Naive thymus-derived CD4-positive, alpha-beta T cell (primary cell): ENCODE measurements at regions not wholly inside any gene's neighbourhood (a gene's known extent, or its start where the extent isn't known, plus 50 kb on each side); places are given as distances from the start of the nearest gene placed in this dataset.

Source experiments
- ATAC-seq: fragments of 150-1000 bp; cut with Tn5 transposase; 2 replicates; pipeline ENCODE4 v1.10.0; 2021; ENCODE audit warnings: mild to moderate bottlenecking, moderate library complexity
- CTCF ChIA-PET: fragments of 350-600 bp; sonication (Branson Sonifier 250); formaldehyde crosslinking; loops from one replicate; lab custom pipeline; 2021; ENCODE audit warnings: antibody characterized with exemption; lab: Charles Lee
- POLR2A ChIA-PET: fragments of 350-600 bp; sonication (Branson Sonifier 250); formaldehyde crosslinking; loops from one replicate; lab custom pipeline; 2021; ENCODE audit warnings: antibody characterized with exemption, inconsistent platforms; lab: Charles Lee
- DNase-seq, 9 donors: peaks; one replicate each; pipeline versions ENCODE4 v3.0.0 to v3.0.0-alpha.2; 2020 to 2022; ENCODE audit warnings: mixed read lengths in 1 of 9
- H3K27ac ChIP-seq: one replicate; pipeline ENCODE4 v1.7.0; 2013; ENCODE audit warnings: mild to moderate bottlenecking, low read depth, low read length, moderate library complexity
- H3K27me3 ChIP-seq, 2 donors: one replicate each; pipeline ENCODE4 v1.7.0; 2013; ENCODE audit warnings: low read length in 2 of 2, mild to moderate bottlenecking in 2 of 2, moderate library complexity in 2 of 2; ENCODE audit not compliant: control insufficient read depth in 2 of 2, insufficient read depth in 2 of 2
- H3K36me3 ChIP-seq, 3 experiments: 1 replicate in 2 of 3; 2 replicates in 1 of 3; pipeline ENCODE4 v1.7.0; 2013; ENCODE audit warnings: low read length in 3 of 3, mild to moderate bottlenecking in 3 of 3, moderate library complexity in 1 of 3; ENCODE audit not compliant: insufficient read depth in 3 of 3, control insufficient read depth in 2 of 3
- H3K4me1 ChIP-seq, 2 donors: one replicate each; pipeline ENCODE4 v1.7.0; 2013; ENCODE audit warnings: low read length in 2 of 2, mild to moderate bottlenecking in 2 of 2, moderate library complexity in 1 of 2; ENCODE audit not compliant: control insufficient read depth in 2 of 2, insufficient read depth in 2 of 2
- H3K4me3 ChIP-seq: 2 replicates; pipeline ENCODE4 v1.7.0; 2013; ENCODE audit warnings: mild to moderate bottlenecking, low read length
- H3K9me3 ChIP-seq, 3 experiments: 1 replicate in 2 of 3; 2 replicates in 1 of 3; pipeline ENCODE4 v1.7.0; 2013; ENCODE audit warnings: low read length in 3 of 3; ENCODE audit not compliant: control insufficient read depth in 2 of 3
- H3K27ac Mint-ChIP-seq, 9 donors: one replicate each; pipeline ENCODE4 v1.8.0; 2020 to 2022; ENCODE audit warnings: mixed read lengths in 9 of 9, mild to moderate bottlenecking in 8 of 9, moderate library complexity in 5 of 9, inconsistent platforms in 2 of 9
- H3K27me3 Mint-ChIP-seq, 5 donors: one replicate each; pipeline ENCODE4 v1.8.0; 2021 to 2022; ENCODE audit warnings: mixed read lengths in 5 of 5, mild to moderate bottlenecking in 1 of 5
- H3K36me3 Mint-ChIP-seq, 5 donors: one replicate each; pipeline ENCODE4 v1.8.0; 2020 to 2022; ENCODE audit warnings: mixed read lengths in 5 of 5, mild to moderate bottlenecking in 3 of 5, inconsistent platforms in 1 of 5
- H3K4me1 Mint-ChIP-seq, 7 donors: one replicate each; pipeline ENCODE4 v1.8.0; 2020 to 2022; ENCODE audit warnings: mixed read lengths in 7 of 7, mild to moderate bottlenecking in 3 of 7, inconsistent platforms in 1 of 7
- H3K4me3 Mint-ChIP-seq, 10 donors: one replicate each; pipeline ENCODE4 v1.8.0; 2020 to 2022; ENCODE audit warnings: mild to moderate bottlenecking in 10 of 10, mixed read lengths in 10 of 10, moderate library complexity in 6 of 10, inconsistent platforms in 2 of 10
- H3K9me3 Mint-ChIP-seq, 11 donors: one replicate each; pipeline ENCODE4 v1.8.0; 2020 to 2022; ENCODE audit warnings: mixed read lengths in 11 of 11, mild to moderate bottlenecking in 4 of 11, inconsistent platforms in 1 of 11, moderate library complexity in 1 of 11
- intact Hi-C, 2 donors: fragments of 100-400 bp; cut with micrococcal nuclease; formaldehyde crosslinking; loops; one replicate each; pipeline ENCODE4 v1.15.1; 2023

- Mint-ChIP-seq H3K4me3 (no peak overlapping the region), H3K36me3 (peaks cover 0 to 3% (median 0%) of the 10 kb centered on the region in 5 donors), H3K4me1 (peaks cover 0 to 4% (median 0%) of the 10 kb centered on the region in 7 donors), H3K9me3 (peaks cover 0 to 18% (median 12%) of the 10 kb centered on the region in 11 donors), H3K27ac (no peak overlapping the region), H3K27me3 (peaks cover 6 to 24% (median 9%) of the 10 kb centered on the region in 5 donors)
- DNase-seq, result no peak
- CTCF ChIA-PET, result no interaction called here
- no peak for ATAC-seq
- intact Hi-C loops, result no loop called here
- Histone ChIP-seq H3K4me1 (no peaks in the 10 kb centered on the region), H3K27ac (no peak overlapping the region), H3K36me3 (no peaks in the 10 kb centered on the region), H3K27me3 (no peaks in the 10 kb centered on the region), H3K4me3 (no peak overlapping the region), H3K9me3 (no peaks in the 10 kb centered on the region)
- POLR2A ChIA-PET, result no interaction called here
Measured at GRCh38 chr1:209491897-209492296, 91.6 kb upstream of the CAMK1G start.

GRCh38 chr1:209493559-209493958 lies 90.0 kb upstream of the CAMK1G start:
- H3K9me3 ChIP-seq, result no peaks in the 10 kb centered on the region
- H3K27ac ChIP-seq, result no peak overlapping the region
- Mint-ChIP-seq H3K27me3 (peaks cover 8 to 25% (median 10%) of the 10 kb centered on the region in 5 donors), H3K4me1 (peaks cover 0 to 4% (median 0%) of the 10 kb centered on the region in 7 donors), H3K36me3 (peaks cover 0 to 4% (median 0%) of the 10 kb centered on the region in 5 donors), H3K4me3 (no peak overlapping the region), H3K9me3 (peaks cover 0 to 34% (median 14%) of the 10 kb centered on the region in 11 donors), H3K27ac (no peak overlapping the region)
- H3K36me3 ChIP-seq, result no peaks in the 10 kb centered on the region
- no peak overlapping the region for H3K4me3 ChIP-seq
- no peaks in the 10 kb centered on the region for H3K27me3 ChIP-seq
- no peaks in the 10 kb centered on the region for H3K4me1 ChIP-seq
- no peak for DNase-seq
- intact Hi-C loops, result no loop called here
- CTCF ChIA-PET, result no interaction called here
- ATAC-seq, result no peak
- POLR2A ChIA-PET, result no interaction called here

DNA sequence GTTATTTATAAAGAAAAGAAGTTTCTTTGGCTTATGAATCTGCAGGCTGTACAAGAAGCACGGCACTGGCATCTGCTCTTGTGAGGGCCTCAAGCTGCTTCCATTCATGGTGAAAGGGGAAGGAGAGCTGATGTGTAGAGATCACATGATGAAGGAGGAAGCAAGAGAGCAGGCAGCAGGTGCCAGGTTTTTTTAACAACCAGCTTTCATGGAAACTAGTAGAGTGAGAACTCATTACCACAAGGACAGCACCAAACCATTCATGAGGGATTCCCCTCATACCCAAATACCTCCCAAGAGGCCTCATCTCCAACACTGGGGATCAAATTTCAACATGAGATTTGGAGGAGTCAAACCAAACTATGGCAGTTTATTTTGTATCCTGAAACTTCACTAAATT lies 85.8 kb upstream of the CAMK1G start:
- intact Hi-C loops, result no loop called here
- H3K27me3 ChIP-seq, result no peaks in the 10 kb centered on the region
- no peak overlapping the region for H3K4me3 Mint-ChIP-seq
- H3K4me3 ChIP-seq, result no peak overlapping the region
- H3K4me1 Mint-ChIP-seq, result peaks cover 0 to 4% (median 0%) of the 10 kb centered on the region in 7 donors
- H3K9me3 Mint-ChIP-seq, result peaks cover 7 to 66% (median 34%) of the 10 kb centered on the region in 11 donors
- H3K27ac Mint-ChIP-seq, result no peak overlapping the region
- ATAC-seq (no peak), DNase-seq (no peak)
- CTCF ChIA-PET, result no interaction called here
- peaks cover 0 to 15% (median 5%) of the 10 kb centered on the region in 5 donors for H3K36me3 Mint-ChIP-seq
- POLR2A ChIA-PET, result no interaction called here
- no peaks in the 10 kb centered on the region for H3K36me3 ChIP-seq
- peaks cover 4 to 23% (median 13%) of the 10 kb centered on the region in 5 donors for H3K27me3 Mint-ChIP-seq
- peaks cover 0 to 21% (median 0%) of the 10 kb centered on the region in 3 experiments for H3K9me3 ChIP-seq
- no peaks in the 10 kb centered on the region for H3K4me1 ChIP-seq
- no peak overlapping the region for H3K27ac ChIP-seq

- Histone ChIP-seq H3K36me3 (no peaks in the 10 kb centered on the region), H3K9me3 (peaks cover 0 to 21% (median 0%) of the 10 kb centered on the region in 3 experiments), H3K4me3 (no peak overlapping the region), H3K27me3 (no peaks in the 10 kb centered on the region), H3K4me1 (no peaks in the 10 kb centered on the region), H3K27ac (no peak overlapping the region)
- DNase-seq, result no peak
- Mint-ChIP-seq H3K4me1 (no peaks in the 10 kb centered on the region), H3K27ac (no peak overlapping the region), H3K4me3 (no peak overlapping the region), H3K9me3 (peaks cover 7 to 55% (median 30%) of the 10 kb centered on the region in 11 donors), H3K27me3 (peaks cover 3 to 37% (median 26%) of the 10 kb centered on the region in 5 donors), H3K36me3 (peaks cover 0 to 11% (median 5%) of the 10 kb centered on the region in 5 donors)
- CTCF ChIA-PET, result interaction anchor here (0.6 kb wide), 1 partner anchor 78 kb away, joined by 3 read pairs; no protein-coding TSS in a partner anchor
- POLR2A ChIA-PET, result no interaction called here
- intact Hi-C loops, result no loop called here
- ATAC-seq, result no peak
Measured at GRCh38 chr1:209500993-209501392, 82.5 kb upstream of the CAMK1G start.

- peaks cover 0 to 11% (median 5%) of the 10 kb centered on the region in 5 donors for H3K36me3 Mint-ChIP-seq
Measured at GRCh38 chr1:209503196-209503595, 80.3 kb upstream of the CAMK1G start.

GRCh38 chr1:209504571-209504970 lies 78.9 kb upstream of the CAMK1G start:
- Mint-ChIP-seq H3K27me3 (peaks cover 2 to 46% (median 28%) of the 10 kb centered on the region in 5 donors), H3K9me3 (peaks cover 4 to 24% (median 17%) of the 10 kb centered on the region in 11 donors), H3K4me3 (no peak overlapping the region), H3K36me3 (peaks cover 0 to 11% (median 5%) of the 10 kb centered on the region in 5 donors), H3K27ac (no peak overlapping the region), H3K4me1 (no peaks in the 10 kb centered on the region)
- Histone ChIP-seq H3K4me3 (no peak overlapping the region), H3K36me3 (no peaks in the 10 kb centered on the region), H3K27me3 (no peaks in the 10 kb centered on the region), H3K4me1 (no peaks in the 10 kb centered on the region), H3K27ac (no peak overlapping the region), H3K9me3 (peaks cover 0 to 21% (median 0%) of the 10 kb centered on the region in 3 experiments)
- DNase-seq, result no peak
- ATAC-seq, result no peak
- intact Hi-C loops, result no loop called here
- CTCF ChIA-PET, result no interaction called here
- POLR2A ChIA-PET, result no interaction called here

More at GRCh38 chr1:209503196-209503595, 80.3 kb upstream of the CAMK1G start:
- Histone ChIP-seq H3K9me3 (peaks cover 0 to 21% (median 0%) of the 10 kb centered on the region in 3 experiments), H3K27ac (no peak overlapping the region), H3K4me3 (no peak overlapping the region), H3K36me3 (no peaks in the 10 kb centered on the region), H3K4me1 (no peaks in the 10 kb centered on the region), H3K27me3 (no peaks in the 10 kb centered on the region)
- CTCF ChIA-PET, result no interaction called here
- H3K9me3 Mint-ChIP-seq, result peaks cover 4 to 36% (median 22%) of the 10 kb centered on the region in 11 donors
- no peak for ATAC-seq
- no peak overlapping the region for H3K27ac Mint-ChIP-seq
- intact Hi-C loops, result no loop called here
- peaks cover 2 to 46% (median 28%) of the 10 kb centered on the region in 5 donors for H3K27me3 Mint-ChIP-seq
- POLR2A ChIA-PET, result no interaction called here
- H3K4me3 Mint-ChIP-seq, result no peak overlapping the region
- no peaks in the 10 kb centered on the region for H3K4me1 Mint-ChIP-seq
- DNase-seq, result no peak

DNA sequence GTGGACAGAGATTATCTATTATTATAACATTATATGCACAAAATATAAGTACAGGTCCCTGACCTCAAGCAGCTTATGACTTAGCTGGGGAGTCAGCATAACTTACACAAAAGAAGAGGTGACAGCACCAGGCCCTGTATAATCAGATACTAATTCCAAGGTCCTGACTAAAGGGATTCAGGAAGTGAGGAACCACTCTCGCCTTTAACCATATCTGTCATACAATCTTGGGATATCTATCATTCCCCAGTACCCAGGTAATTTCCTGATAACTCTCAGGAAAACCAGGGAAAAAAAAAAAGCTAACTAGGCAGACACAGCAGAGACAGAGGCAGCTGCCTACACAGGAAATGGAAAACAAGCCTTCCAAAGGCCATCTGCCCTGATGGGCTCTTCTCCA lies 78.5 kb upstream of the CAMK1G start:
- ChIA-PET POLR2A (no interaction called here), CTCF (interaction anchor here (0.6 kb wide), 1 partner anchor 71 kb away, joined by 3 read pairs; no protein-coding TSS in a partner anchor)
- ATAC-seq, result no peak
- Mint-ChIP-seq H3K36me3 (peaks cover 0 to 11% (median 4%) of the 10 kb centered on the region in 5 donors), H3K4me3 (no peak overlapping the region), H3K4me1 (no peaks in the 10 kb centered on the region), H3K27me3 (peaks cover 2 to 46% (median 26%) of the 10 kb centered on the region in 5 donors), H3K9me3 (peaks cover 4 to 20% (median 14%) of the 10 kb centered on the region in 11 donors), H3K27ac (no peak overlapping the region)
- H3K9me3 ChIP-seq, result peaks cover 0 to 21% (median 0%) of the 10 kb centered on the region in 3 experiments
- no peak for DNase-seq
- intact Hi-C loops, result no loop called here
- no peak overlapping the region for H3K27ac ChIP-seq
- H3K27me3 ChIP-seq, result no peaks in the 10 kb centered on the region
- H3K4me1 ChIP-seq, result no peaks in the 10 kb centered on the region
- no peak overlapping the region for H3K4me3 ChIP-seq
- no peaks in the 10 kb centered on the region for H3K36me3 ChIP-seq
